NB4 (cell line): ENCODE measurements at regions not wholly inside any gene's neighbourhood (a gene's known extent, or its start where the extent isn't known, plus 50 kb on each side); places are given as distances from the start of the nearest gene placed in this dataset.

Source experiments
- CTCF ChIP-seq: IDR thresholded peaks from one replicate; pipeline ENCODE4 v1.5.1; 2012; ENCODE audit warnings: low read depth, low read length
- POLR2A ChIP-seq: IDR thresholded peaks from 2 replicates; pipeline ENCODE4 v1.6.1; 2011; ENCODE audit warnings: mild to moderate bottlenecking; ENCODE audit not compliant: insufficient read length; ENCODE audit errors: extremely low read depth

- TF ChIP-seq CTCF: no peak
- TF ChIP-seq POLR2A: no peak
These were observed 72.9 kb upstream of the CAV2 start for GRCh38 chr7:116426428-116427156.
